ENCODE measurements at regions not wholly inside any gene's neighbourhood (a gene's known extent, or its start where the extent isn't known, plus 50 kb on each side); places are given as distances from the start of the nearest gene placed in this dataset.

DNA sequence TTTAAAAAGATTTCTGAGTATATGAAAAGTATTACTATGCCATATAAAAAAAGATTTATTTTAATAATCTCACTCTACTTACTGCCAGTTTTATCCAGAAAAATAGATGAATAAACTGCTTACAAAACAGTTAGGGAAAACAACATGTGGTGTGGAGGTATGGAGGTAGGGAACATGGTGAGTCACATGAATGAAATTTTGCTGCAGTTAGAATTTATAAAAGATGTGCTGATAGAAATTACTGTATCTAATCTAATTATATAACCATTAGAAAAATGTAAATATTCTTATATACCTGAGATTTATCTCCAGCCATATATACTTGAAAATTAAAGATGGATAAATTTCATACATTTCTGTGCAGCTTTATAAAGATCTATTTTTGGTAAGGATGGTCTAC is 184.0 kb upstream of the ANK2 start:
- no peak for TF ChIP-seq FOXK2 (IDR thresholded peaks at IDR 0.05)
- TF ChIP-seq SUZ12 (IDR thresholded peaks at IDR 0.05), result no peak
- TF ChIP-seq ARNT (IDR thresholded peaks at IDR 0.05), result no peak
- TF ChIP-seq CTBP1 (IDR thresholded peaks at IDR 0.05; ENCODE audit: borderline replicate concordance), result no peak
- no peak for TF ChIP-seq TARDBP (IDR thresholded peaks at IDR 0.05)
- no peak for TF ChIP-seq BHLHE40 (IDR thresholded peaks at IDR 0.05; ENCODE audit: borderline replicate concordance)

Measured in HEK293T (cell line).